ENCODE measurements at regions not wholly inside any gene's neighbourhood (a gene's known extent, or its start where the extent isn't known, plus 50 kb on each side); places are given as distances from the start of the nearest gene placed in this dataset.
"Not testable (repeated sequence)": the region's sequence is repeated elsewhere in the genome, so short reads cannot be mapped to it uniquely, and the experiment has no call there.

DNA sequence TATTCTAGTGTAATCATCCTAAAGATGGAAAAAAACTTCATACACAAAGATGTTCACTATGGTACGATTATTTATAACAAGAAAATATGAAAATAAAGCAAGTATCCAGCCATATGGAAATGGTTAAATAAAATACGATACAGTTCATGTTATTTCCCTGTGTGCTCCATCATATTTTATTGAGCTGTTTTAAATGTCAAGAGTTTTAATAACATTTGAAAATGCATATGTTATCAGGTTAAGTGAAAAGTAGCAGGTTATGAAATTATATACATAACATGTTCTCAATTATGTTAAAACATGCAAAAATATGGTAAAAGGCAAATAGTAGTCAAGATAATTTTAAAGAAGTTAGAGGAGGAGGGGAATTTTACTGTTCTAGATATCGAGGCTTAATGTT, 192.0 kb downstream of the HNRNPD start:
- no peak for DNase-seq (ENCODE audit: low read depth in 2 of 2)

DNA sequence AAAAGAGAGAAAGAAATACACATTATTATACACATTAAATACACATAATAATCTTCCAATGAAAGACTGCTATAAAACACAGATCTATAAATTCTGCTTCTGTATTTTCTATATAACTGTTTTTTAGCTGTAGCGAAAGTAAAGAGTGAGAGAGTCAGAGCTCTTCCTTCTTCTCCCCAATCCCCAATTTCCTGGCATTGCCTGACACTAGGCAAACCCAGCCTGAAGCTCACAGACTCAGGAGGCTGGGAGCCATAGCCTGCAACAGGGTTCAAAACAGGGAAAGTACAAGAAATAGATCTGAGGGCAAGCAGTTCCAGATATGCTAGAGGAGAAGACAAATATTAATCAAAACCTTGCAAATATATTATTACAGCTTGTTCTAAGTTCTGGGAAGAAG, 201.6 kb downstream of the HNRNPD start:
- no peak for DNase-seq (ENCODE audit: low read depth in 2 of 2)

DNA sequence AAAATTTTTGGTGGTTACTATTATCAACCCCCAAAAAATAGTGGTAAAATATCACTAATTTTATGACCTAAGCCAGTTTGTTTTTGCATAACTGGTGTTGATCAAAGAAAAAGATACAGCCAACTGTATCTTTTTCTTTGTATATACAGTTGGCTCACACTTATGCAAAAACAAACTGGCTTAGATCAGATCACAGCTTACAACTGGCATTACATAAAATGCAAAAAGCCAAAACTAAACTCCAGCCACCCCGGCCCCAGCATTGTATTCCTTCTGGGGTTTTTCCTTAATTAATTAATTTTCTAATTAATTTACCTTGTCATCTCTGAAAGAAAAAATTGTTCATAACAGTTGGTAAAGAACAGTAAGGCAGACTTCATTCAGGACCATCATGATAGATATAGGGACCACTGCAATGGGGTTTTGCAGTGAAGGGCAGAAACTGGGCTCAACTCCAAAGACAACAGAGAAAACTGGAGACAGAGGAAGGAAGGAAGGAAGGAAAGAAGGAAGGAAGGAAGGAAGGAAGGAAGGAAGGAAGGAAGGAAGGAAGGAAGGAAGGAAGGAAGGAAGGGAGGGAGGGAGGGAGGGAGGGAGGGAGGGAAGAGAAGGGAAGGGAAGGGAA, 202.1 kb downstream of the HNRNPD start:
- DNase-seq (ENCODE audit: low read depth in 2 of 2): no peak

DNA sequence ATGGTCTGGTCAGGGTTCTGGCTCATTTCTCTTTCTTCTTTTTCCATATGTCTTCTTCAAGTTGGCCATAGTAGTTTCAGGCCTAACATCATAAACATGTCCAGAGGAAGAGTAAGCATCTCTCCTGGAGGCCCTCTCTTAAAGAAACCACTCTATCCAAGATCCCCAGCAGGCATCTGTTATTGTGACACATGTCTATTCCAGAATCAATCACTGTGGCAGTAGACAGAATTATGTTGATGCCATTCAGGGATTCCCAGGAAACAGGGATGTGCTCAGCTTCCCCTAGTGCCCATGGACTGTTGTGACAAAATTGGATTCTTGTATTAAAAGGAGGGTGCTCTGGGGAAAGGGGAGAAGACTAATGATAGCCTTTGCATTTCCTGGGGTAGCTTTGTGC, 224.0 kb downstream of the HNRNPD start:
- DNase-seq (ENCODE audit: low read depth in 2 of 2): no peak

DNA sequence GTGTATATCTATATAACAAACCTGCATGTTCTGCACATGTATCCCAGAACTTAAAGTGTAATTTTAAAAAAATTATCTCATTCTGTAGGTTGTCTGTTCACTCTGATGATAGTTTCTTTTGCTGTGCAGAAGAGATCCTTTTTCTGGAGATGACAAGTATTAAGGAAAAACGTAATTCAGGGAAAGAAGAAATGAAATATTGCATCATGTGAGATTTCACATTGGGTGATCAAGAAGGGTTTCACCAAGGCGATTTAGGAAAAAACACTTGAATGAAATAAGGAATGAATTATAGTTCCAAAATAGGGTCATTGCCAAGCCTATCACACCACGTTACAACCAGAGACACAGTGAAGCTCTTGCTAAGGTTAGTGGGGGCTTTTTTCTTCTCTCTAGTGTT, 227.9 kb downstream of the HNRNPD start:
- DNase-seq (ENCODE audit: low read depth in 2 of 2): no peak

DNA sequence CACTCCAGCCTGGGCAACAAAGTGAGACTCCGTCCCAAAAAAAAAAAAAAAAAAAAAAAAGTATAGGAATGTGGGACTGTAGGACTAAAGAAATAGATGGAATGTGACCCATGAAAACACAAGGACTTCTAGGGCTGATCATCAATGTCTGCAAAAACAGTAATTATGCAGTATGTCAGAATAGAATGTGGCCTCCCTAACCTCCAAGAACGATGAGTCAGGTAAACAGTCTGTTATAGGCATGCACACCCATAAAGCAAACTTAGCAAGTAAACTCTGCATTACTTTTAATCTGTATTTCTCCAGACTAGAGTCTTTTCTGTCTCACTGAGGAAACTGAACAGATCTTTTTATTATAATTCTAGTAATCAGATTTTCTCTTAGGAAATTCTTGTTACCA, 233.4 kb downstream of the HNRNPD start:
- no peak for DNase-seq (ENCODE audit: low read depth in 2 of 2)

DNA sequence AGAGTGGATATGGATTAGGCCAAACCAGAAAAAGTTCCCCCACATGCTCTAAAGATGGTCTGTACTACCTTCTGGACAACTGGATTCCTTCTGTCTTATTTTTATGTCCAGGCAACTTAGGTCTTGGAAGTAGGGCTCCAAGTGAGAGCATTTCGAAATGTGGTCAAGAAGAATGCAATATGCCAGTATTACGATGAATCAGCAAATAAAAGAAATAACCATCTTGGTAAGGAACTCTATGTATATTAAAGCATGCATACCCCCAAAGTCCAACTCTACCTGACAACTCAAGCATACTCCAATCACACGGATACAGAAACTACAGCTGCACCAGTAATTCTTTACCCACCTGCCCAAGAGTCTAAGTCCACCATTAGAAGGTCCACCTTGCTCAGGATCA, 234.5 kb downstream of the HNRNPD start:
- no peak for DNase-seq (ENCODE audit: low read depth in 2 of 2)

DNA sequence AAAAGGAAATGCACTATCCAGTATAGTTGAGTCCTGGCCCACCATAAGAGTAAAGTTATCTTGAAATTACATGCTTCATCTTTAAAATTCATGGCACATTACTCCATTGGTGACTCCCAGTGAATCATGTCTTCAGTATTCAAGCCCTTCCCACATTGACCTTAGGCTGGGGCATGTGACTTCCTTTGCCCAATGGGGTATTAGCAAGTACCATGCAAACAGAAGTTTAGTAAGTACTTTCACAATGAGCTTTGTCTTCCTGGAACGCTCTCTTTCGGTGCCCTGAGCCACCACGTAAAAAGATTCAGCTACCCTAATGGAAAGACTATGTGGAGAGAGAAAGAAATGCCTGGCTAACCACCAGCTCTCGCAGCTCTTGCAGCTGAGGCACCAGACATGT, 235.4 kb downstream of the HNRNPD start:
- DNase-seq (ENCODE audit: low read depth in 2 of 2): no peak

DNA sequence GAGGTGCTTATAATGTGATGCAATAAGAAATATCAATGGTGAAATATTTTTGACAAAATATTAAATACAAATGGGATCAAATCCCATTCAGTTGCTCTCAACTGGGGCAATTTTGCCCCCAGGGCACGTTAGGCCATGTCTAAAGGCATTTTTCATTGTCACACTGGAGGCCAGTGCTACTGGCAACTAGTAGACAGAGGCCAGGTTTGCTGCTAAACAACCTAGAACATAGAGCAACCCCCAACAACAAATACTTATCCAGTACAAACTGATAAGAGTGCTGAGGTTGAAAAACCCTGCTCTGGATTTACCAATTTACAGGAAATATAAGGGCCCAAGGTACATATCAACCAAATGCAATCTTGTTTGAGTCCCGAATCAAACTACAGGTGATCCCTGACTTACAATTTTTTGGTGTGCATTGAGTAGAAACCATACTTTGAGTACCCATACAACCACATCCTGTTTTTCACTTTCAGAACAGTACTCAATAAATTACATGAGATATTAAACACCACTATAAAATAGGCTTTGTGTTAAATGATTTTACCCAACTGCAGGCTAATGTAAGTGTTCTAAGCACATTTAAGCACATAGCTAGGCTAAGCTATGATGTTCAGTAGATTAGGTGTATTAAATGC, 237.5 kb downstream of the HNRNPD start:
- no peak for DNase-seq (ENCODE audit: low read depth in 2 of 2)

DNA sequence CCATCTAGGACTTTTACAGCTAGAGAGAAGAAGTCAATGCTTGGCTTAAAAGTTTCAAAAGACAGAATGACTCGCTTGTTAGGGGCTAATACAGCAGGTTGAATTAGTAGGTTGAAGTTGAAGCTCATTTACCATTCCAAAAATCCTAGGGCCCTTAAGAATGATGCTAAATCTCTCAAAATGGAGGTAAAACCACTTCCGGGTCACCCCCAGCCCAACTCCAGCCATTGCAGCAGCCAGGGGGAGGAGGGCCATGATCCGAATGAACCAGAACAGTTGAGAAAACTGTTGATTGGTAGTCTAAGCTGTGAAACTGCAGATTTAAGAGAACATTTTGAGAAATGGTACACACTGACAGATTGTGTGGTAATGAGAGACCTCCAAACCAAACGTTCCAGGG, 245.4 kb downstream of the HNRNPD start:
- DNase-seq (ENCODE audit: low read depth in 2 of 2): no peak

DNA sequence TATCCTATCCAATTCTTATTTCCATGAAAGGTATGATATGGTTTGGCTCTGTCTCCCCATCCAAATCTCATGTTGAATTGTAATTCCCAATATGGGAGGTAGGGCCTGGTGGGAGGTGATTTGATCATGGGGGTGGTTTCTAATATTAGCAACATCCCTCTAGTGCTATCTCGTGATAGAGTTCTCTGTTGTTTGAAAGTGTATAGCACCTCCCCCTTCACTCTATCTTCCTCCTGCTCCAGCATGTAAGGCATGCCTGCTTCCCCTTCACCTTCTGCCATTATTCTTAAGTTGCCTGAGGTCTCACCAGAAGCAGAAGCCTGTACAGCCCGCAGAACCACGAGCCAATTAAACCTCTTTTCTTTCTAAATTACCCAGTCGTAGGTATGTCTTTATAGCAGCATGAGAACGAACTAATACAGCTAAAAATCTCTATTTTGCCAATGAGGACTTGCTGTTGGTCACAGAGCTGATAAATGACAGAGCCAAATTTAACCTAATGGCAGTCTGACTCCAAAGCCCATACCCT, 247.2 kb downstream of the HNRNPD start:
- DNase-seq (ENCODE audit: low read depth in 2 of 2): no peak

DNA sequence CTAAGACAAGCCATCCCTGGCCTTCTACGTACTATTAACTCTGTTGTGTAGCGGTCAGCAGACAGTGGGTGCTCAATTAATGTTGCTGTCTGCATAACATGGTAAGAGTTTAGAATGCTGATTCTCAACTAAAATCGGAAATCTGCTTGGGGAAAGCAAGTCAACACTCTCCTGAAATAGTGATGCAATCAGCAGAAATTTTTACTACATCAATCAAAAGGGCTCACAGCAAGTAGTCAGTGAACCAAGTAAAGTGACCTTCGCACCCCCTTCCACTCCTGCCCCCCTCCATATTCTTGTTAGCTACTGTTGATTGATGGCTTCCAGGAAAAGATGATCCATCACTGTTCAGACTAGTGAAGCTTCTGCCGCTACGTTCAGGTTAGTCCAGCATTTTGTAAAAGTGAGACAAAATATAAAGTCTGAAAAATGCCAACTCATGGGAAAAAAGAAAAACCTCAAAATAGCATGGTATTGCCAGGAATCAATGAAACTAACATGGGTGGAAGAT, 247.9 kb downstream of the HNRNPD start:
- DNase-seq (ENCODE audit: low read depth in 2 of 2): no peak

DNA sequence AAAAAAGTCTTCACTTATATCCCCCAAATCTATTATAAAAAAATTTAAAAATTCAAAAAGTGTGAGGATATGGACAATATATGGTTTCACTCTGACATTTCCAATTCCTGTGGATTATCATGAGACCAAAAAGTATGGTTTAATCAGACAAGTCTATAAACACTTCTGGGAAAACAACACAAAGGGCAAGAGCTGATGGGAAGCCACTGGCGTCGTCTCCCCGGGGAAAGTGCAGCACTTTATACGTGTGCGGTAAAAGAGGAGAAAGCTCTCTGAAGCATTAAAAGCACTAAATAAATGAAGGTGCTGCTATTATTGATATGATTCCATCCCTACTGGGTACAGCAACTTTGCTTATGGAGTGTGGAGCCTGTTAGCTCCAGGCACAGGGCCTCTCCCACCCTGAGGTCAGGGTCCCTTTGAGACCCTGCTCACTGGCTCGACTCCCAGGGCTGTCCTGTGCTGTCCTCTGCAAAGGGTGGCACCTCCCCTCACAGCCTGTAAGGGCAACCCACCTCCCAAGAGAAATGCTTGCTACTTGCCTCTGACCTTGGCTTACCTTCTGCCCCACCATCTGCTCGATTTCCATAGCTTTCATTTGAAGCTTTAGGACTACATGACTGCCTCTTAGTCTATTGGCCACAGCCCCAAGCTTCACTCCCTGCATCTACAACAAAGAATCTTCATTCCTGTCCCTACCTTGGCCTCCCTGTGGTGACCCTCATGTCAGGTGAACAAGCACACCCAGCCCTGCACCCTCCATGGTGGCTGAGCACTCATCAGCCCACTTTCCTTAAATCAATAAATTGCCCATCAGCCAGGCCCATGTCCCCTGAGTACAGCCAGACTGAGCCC, 248.6 kb downstream of the HNRNPD start:
- DNase-seq (ENCODE audit: low read depth in 2 of 2): no peak

DNA sequence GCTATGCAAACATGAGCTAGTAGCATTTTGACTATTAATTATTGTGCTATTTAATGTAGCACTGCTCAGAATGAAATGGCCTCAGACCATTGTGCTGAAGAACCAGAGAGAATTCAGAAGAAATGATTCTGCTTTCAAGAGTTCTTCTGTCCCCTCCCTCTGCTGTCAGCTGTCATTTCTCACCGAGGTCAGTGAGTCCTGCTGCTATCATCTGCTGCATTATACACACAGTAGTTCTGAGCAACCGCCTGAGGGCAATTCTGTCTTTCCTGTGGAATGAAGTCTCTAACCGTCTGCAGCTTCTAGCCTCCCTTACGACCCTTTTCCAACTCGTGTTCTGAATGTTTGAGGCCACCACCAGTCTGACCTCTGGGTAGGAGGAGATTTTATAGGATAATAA, 249.4 kb downstream of the HNRNPD start:
- no peak for DNase-seq (ENCODE audit: low read depth in 2 of 2)

DNA sequence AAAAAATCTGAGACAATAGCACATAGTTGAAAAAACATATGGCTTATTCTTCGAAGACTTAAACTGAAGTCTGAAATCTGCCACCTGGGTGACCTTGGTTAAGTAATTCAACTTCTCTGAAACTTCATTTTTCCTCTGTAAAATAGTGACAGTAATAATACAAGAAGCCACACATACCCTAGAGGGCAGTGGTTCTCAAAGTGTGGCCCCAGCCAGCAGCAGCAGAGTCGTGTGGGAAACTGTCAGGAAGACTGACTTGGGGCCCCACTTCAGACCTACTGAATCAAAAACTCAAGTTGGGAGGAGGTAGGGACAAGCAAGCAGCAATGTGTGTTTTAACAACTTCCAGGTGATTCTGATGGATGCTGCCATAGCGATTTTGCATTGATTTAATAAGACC, 249.9 kb downstream of the HNRNPD start:
- DNase-seq (ENCODE audit: low read depth in 2 of 2): no peak

DNA sequence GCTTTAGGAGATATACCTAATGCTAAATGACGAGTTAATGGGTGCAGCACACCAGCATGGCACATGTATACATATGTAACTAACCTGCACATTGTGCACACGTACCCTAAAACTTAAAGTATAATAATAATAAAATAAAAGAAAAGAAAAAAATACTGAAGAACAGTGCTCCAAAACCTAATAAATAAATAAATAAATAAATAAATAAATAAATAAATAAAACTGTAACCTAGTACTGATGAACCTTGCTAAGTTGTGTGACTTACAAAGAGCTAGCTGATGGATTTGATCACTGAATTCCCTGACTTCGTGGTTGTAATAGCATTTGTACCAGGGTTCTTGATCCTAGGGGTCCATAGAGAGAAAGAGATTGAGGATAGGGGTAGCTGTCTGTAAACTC, 258.6 kb downstream of the HNRNPD start:
- not testable (repeated sequence) for DNase-seq (ENCODE audit: low read depth in 2 of 2)

DNA sequence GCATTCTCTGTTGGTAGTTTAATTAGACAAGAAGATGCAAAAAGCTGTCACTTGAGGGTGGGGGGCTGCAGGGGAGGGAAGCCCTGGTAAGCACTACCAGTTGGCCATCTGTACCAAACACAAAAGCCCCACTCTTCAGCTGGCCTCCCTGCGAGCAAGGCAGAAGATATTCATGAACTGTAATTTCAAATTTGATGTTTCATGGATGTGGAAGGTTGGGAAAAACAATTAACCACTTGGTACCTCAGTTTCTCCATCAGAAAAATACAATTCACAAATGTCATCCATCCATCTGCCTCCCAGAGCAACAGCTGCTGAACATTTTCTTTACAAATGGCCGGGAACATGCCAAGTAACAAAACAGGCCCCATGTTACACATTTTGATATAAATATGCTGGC, 265.3 kb downstream of the HNRNPD start:
- DNase-seq (ENCODE audit: low read depth in 2 of 2): no peak

DNA sequence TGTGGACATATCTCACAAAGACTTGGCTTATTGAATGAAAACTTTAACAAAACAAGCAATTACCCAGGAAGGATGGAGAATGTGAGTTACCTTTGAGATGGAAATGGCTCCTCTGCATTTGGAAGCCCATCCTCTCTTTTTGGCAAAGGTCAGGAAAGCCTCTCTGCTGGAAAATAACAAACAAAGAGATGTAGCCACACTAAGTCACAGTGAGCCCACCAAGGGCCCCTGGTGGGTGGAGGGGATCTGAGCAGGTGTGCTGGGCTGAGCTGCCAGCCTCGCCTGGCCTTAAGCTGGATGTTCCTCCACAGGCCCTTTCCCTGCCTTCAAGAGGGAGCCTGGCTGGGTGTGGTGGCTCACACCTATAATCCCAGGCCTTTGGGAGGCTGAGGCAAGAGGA, 269.2 kb downstream of the HNRNPD start:
- DNase-seq (ENCODE audit: low read depth in 2 of 2): no peak

DNA sequence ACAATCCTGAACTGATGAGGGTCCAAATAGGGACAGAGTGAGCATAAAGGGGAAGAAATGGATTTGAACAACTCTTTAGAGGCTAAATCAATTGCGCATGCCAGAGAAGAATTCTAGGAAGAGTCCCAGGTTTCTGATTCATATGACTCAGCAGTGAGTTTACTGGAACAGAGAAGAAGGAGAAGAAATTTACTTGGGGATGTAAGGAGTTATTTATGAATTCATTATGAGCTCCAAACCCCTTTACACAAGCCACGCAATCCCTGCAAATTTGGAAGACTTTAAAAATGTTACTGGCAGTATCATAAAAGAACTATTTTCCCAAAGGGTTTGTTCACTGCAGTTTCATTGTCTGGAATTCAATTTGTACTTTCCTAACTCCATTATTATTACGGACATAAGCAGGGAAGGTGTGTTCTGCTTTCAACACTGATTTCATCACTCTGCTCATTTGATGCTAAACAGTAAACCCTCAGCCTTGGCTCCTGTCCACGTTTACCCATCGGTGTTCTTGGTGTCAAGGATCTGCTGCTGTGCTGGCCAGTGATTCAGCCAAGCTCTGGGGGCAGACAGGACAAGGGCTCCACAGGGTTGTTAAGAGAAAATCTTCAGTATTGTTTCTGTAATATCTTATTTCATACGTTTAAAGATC, 273.7 kb downstream of the HNRNPD start:
- DNase-seq (ENCODE audit: low read depth in 2 of 2): no peak

DNA sequence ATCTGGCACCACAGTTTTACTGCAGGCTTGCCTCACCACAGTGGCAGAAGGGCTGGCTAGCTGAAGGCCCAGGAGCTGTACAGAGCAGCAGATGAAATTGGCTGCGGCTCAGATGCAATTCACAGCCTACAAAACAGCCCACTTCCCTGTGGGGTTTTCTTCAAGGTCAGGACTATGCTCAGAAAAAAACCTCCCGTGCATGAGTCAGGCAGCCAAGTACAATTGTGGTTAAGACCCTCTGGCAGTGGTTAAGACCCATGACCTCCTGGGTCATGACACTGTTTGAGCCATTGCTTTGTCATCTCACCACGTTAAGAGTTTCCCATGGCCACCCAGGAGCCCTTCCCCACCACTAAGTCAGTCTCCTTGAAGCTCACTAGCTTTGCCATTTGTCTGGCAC, 276.3 kb downstream of the HNRNPD start:
- no peak for DNase-seq (ENCODE audit: low read depth in 2 of 2)

DNA sequence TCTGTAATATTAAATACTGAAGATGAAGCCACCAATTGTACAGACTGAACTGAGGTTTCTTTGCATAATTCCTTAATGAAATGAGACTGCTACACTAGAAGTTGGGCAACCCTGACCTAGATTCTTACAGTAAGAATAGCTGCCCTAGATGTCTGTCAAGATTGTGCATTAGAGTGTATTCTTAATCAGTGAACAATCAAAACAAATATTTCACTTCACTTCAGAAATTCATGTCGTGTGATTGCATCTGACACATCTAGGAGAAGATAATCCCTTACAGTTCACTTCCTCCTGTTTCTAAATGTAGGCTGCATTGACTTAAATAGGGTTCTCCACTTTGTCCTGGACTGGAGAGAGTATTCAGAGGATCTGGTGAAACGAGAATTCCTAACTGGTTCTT, 283.1 kb downstream of the HNRNPD start:
- DNase-seq (ENCODE audit: low read depth in 2 of 2): no peak

DNA sequence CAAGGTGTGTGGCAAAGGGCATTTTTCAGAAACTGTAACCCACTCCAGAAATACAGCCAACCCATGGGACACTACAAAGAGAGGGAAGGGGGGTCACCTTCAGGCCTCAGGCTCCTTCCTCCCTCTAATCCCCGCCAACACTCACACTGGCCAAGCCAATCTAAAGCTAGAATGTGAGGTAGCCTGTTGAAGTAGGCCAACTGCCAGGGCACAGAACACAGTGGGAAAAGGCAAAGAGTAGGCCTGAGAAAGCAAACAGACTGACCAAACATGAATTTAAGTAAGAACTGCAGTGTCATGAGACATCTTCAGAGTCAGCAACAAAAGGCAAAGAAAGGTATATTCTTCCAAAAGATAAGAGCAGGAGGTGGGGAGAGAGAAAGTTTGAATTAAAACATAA, 289.0 kb downstream of the HNRNPD start:
- no peak for DNase-seq (ENCODE audit: low read depth in 2 of 2)

All from stimulated activated CD8-positive, alpha-beta memory T cell treated with anti-CD3 and anti-CD28 coated beads, Interleukin-15, amount 100 ng/mL, for 4 hours (primary cell).